ENCODE measurements at regions not wholly inside any gene's neighbourhood (a gene's known extent, or its start where the extent isn't known, plus 50 kb on each side); places are given as distances from the start of the nearest gene placed in this dataset.

- in situ Hi-C loops (cut with MboI; ENCODE audit: low sequenced_read_pairs), result no loop called here
Measured at GRCh38 chr6:4563156-4563555, 213.0 kb upstream of the CDYL start.

GRCh38 chr6:4561773-4562400 is 214.3 kb upstream of the CDYL start:
- in situ Hi-C loops (cut with MboI; ENCODE audit: low sequenced_read_pairs), result no loop called here

- in situ Hi-C loops (cut with MboI; ENCODE audit: low sequenced_read_pairs), result no loop called here
Measured at GRCh38 chr6:4561078-4561435, 215.1 kb upstream of the CDYL start.

- in situ Hi-C loops (cut with MboI; ENCODE audit: low sequenced_read_pairs), result no loop called here
Measured at GRCh38 chr6:4560221-4561077, 215.8 kb upstream of the CDYL start.

- in situ Hi-C loops (cut with MboI; ENCODE audit: low sequenced_read_pairs), result no loop called here
Measured at GRCh38 chr6:4559281-4559875, 216.8 kb upstream of the CDYL start.

- in situ Hi-C loops (cut with MboI; ENCODE audit: low sequenced_read_pairs), result no loop called here
Measured at GRCh38 chr6:4554645-4555044, 221.6 kb upstream of the CDYL start.

- in situ Hi-C loops (cut with MboI; ENCODE audit: low sequenced_read_pairs), result no loop called here
Measured at GRCh38 chr6:4553387-4553786, 222.8 kb upstream of the CDYL start.

GRCh38 chr6:4550227-4550597 is 226.0 kb upstream of the CDYL start:
- in situ Hi-C loops (cut with MboI; ENCODE audit: low sequenced_read_pairs), result no loop called here

GRCh38 chr6:4549556-4550226 is 226.5 kb upstream of the CDYL start:
- in situ Hi-C loops (cut with MboI; ENCODE audit: low sequenced_read_pairs), result no loop called here

GRCh38 chr6:4545893-4546292 is 230.3 kb upstream of the CDYL start:
- in situ Hi-C loops (cut with MboI; ENCODE audit: low sequenced_read_pairs), result no loop called here

GRCh38 chr6:4543596-4543995 is 232.6 kb upstream of the CDYL start:
- in situ Hi-C loops (cut with MboI; ENCODE audit: low sequenced_read_pairs), result no loop called here

- in situ Hi-C loops (cut with MboI; ENCODE audit: low sequenced_read_pairs), result no loop called here
Measured at GRCh38 chr6:4533576-4533975, 242.6 kb upstream of the CDYL start.

- in situ Hi-C loops (cut with MboI; ENCODE audit: low sequenced_read_pairs), result no loop called here
Measured at GRCh38 chr6:4531406-4531805, 244.8 kb upstream of the CDYL start.

- in situ Hi-C loops (cut with MboI; ENCODE audit: low sequenced_read_pairs), result no loop called here
Measured at GRCh38 chr6:4522453-4522852, 253.8 kb upstream of the CDYL start.

GRCh38 chr6:4521070-4521469 is 255.1 kb upstream of the CDYL start:
- in situ Hi-C loops (cut with MboI; ENCODE audit: low sequenced_read_pairs), result no loop called here

- in situ Hi-C loops (cut with MboI; ENCODE audit: low sequenced_read_pairs), result no loop called here
Measured at GRCh38 chr6:4518506-4518905, 257.7 kb upstream of the CDYL start.

- in situ Hi-C loops (cut with MboI; ENCODE audit: low sequenced_read_pairs), result no loop called here
Measured at GRCh38 chr6:4516206-4516605, 260.0 kb upstream of the CDYL start.

- in situ Hi-C loops (cut with MboI; ENCODE audit: low sequenced_read_pairs), result no loop called here
Measured at GRCh38 chr6:4513561-4513960, 262.6 kb upstream of the CDYL start.

- in situ Hi-C loops (cut with MboI; ENCODE audit: low sequenced_read_pairs), result no loop called here
Measured at GRCh38 chr6:4512051-4512471, 264.1 kb upstream of the CDYL start.

- in situ Hi-C loops (cut with MboI; ENCODE audit: low sequenced_read_pairs), result no loop called here
Measured at GRCh38 chr6:4511641-4512020, 264.6 kb upstream of the CDYL start.

GRCh38 chr6:4510906-4511640 is 265.1 kb upstream of the CDYL start:
- in situ Hi-C loops (cut with MboI; ENCODE audit: low sequenced_read_pairs), result no loop called here
